Cardiac fibroblast (primary cell): ENCODE measurements at regions not wholly inside any gene's neighbourhood (a gene's known extent, or its start where the extent isn't known, plus 50 kb on each side); places are given as distances from the start of the nearest gene placed in this dataset.

ENCODE experiments used
- DNase-seq, 2 donors: peaks; one replicate each; pipeline versions ENCODE4 v3.0.0 to v3.0.0-alpha.2; 2010; ENCODE audit warnings: low read depth in 2 of 2
- H3K4me3 ChIP-seq, 2 donors: replicated peaks in 1 of 2; 1 replicate in 1 of 2; 2 replicates in 1 of 2; pipeline ENCODE4 v1.5.1; 2011; ENCODE audit warnings: low read depth in 2 of 2, low read length in 2 of 2, mild to moderate bottlenecking in 2 of 2, moderate library complexity in 1 of 2
- TF ChIP-seq, protein P1 (sequence below): IDR thresholded peaks from one replicate; pipeline ENCODE4 v1.5.1; 2011; ENCODE audit warnings: low read depth, mild to moderate bottlenecking, low read length, inconsistent platforms

- H3K4me3 ChIP-seq: no peak overlapping the region
- TF ChIP-seq, protein P1, sequence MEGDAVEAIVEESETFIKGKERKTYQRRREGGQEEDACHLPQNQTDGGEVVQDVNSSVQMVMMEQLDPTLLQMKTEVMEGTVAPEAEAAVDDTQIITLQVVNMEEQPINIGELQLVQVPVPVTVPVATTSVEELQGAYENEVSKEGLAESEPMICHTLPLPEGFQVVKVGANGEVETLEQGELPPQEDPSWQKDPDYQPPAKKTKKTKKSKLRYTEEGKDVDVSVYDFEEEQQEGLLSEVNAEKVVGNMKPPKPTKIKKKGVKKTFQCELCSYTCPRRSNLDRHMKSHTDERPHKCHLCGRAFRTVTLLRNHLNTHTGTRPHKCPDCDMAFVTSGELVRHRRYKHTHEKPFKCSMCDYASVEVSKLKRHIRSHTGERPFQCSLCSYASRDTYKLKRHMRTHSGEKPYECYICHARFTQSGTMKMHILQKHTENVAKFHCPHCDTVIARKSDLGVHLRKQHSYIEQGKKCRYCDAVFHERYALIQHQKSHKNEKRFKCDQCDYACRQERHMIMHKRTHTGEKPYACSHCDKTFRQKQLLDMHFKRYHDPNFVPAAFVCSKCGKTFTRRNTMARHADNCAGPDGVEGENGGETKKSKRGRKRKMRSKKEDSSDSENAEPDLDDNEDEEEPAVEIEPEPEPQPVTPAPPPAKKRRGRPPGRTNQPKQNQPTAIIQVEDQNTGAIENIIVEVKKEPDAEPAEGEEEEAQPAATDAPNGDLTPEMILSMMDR: no peak
- no peak for DNase-seq
Measured at GRCh38 chr1:163442231-163442879, 120.6 kb downstream of the NUF2 start.

GRCh38 chr1:163442895-163443294 lies 121.1 kb downstream of the NUF2 start:
- DNase-seq: no peak
- TF ChIP-seq, protein P1: no peak

GRCh38 chr1:163443863-163444262 lies 122.1 kb downstream of the NUF2 start:
- TF ChIP-seq, protein P1: no peak

More at GRCh38 chr1:163442895-163443294, 121.1 kb downstream of the NUF2 start:
- H3K4me3 ChIP-seq: no peak overlapping the region

GRCh38 chr1:163444665-163445064 lies 122.9 kb downstream of the NUF2 start:
- no peak for DNase-seq
- no peak overlapping the region for H3K4me3 ChIP-seq
- TF ChIP-seq, protein P1: no peak

More at GRCh38 chr1:163443863-163444262, 122.1 kb downstream of the NUF2 start:
- no peak for DNase-seq
- no peak overlapping the region for H3K4me3 ChIP-seq

- no peak overlapping the region for H3K4me3 ChIP-seq
- TF ChIP-seq, protein P1: no peak
- no peak for DNase-seq
Measured at GRCh38 chr1:163450986-163451385, 129.2 kb downstream of the NUF2 start.

DNA sequence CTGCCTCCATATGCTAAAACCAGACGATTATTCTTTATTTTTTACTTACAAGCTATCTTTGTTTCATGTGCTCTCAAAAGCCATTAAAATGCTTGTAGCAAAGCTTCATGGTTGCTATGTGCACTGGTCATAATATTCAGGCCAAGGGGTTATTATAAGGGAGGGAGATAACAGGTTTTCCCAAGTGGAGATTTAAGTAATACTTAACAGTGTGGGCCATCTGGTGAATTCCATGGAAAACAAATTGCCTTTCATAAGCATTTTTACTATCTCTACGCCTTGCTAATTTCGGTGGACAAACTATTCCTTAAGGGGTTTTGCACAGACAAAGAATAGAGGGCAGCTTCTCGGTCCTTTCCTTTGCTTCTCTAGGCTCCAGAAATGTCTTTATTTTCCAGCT lies 137.8 kb downstream of the NUF2 start:
- no peak for DNase-seq
- H3K4me3 ChIP-seq: no peak overlapping the region
- TF ChIP-seq, protein P1: no peak

DNA sequence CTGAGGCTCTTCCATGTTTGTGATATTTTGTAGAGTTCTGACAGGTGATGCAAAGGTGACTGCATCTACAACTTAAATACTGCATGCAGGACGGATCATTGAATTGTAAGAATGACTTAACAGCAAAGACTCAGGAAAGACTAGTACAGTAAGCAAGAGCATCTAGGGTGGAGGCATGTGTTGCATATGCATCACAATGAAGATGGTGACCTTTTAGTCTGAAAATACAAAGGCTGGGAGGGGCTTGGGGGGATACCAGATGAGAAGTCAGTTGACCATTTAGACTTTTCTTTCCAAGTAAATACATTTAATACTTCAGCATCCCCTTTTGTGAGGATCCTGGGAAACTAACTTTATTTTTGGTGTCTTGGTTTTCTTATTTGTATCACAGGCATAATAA lies 145.5 kb downstream of the NUF2 start:
- no peak for DNase-seq
- no peak overlapping the region for H3K4me3 ChIP-seq
- TF ChIP-seq, protein P1: no peak
